Lung microvascular endothelial cell (primary cell): ENCODE measurements at regions not wholly inside any gene's neighbourhood (a gene's known extent, or its start where the extent isn't known, plus 50 kb on each side); places are given as distances from the start of the nearest gene placed in this dataset.
A peak's percentile ranks its signal among the peaks of the same experiment; 100 is the strongest.

ENCODE experiments used
- DNase-seq, 2 donors: peaks; one replicate each; pipeline versions ENCODE4 v3.0.0 to v3.0.0-alpha.2; 2010; ENCODE audit warnings: low read depth in 2 of 2

DNA sequence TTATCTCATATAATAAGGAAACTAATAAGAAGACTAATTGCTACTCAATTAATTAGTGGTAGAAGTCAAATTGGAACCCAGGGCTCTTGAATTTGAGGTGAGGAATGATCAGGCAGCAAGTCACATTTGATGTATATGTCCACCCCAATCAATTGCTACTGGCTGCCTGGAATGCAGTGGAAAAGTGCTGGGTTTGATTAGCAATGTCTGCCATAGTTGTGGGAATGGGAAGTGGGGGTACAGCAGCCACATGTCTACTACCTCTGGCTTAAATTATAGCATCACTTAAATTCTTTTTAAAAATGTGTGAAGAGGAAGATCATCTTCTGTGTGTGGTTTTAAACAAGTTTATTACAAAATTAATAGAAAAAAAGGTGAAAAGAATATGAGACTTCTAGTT, 50.8 kb upstream of the NAV2 start:
- no peak for DNase-seq

DNA sequence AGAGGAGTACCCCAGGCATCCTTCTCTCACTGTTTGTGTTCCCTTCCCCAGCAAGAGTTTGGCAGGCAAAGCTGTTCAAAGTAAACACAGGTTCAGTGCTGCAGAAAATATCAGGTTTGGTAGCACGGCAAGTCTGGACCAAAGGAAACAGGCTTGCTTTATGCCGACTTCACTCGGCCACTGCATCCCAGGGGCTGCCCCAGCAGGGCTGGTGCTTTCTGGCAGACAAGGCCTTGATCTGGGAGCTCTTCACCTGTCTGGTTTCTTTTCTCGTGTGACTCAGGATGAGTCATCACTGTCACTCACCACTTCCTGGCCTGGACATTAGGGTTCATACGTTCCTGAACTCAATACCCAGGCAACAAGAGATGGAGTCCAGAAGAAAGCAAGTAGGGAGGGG, 52.6 kb upstream of the NAV2 start:
- DNase-seq: peak; percentile 81 to 85

DNA sequence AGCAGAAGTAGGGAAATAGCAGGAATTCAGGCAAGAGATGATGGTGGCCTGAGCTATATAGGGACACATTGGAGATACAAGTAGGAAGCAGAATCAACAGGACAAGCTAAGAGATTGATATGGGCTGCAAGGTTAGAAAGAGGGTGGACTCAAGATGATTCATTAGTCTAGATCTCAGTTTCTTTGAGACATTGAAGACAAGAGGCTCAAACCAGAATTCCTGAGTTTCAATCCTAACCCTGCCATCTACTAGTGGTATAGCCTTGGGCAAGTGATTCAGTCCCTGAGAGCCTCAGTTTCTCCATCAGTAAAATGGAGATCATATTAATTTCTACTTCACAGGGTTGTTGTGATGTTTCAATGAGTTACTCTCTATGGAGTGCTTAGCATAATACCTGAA, 53.1 kb upstream of the NAV2 start:
- no peak for DNase-seq

DNA sequence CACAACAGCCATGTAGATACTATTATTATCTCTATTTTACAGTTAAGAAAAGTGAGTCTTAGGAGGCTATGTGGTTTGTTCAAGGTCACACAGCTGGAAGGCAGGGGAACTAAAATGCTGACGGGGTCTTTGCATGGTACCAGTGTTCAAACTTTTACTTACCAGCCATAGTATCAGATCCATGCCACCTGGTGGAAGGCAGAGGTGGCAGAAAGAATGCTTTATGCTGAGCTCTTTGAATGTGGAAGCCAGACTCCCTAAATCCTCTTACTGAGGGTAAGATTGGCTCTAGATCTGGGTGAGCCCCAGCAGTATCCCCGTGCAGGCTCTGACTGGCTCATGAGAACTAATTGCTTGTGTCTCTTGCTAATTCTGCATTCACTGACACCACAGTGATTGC, 54.3 kb upstream of the NAV2 start:
- peak in 1 of 2 donors; percentile 41 for DNase-seq

DNA sequence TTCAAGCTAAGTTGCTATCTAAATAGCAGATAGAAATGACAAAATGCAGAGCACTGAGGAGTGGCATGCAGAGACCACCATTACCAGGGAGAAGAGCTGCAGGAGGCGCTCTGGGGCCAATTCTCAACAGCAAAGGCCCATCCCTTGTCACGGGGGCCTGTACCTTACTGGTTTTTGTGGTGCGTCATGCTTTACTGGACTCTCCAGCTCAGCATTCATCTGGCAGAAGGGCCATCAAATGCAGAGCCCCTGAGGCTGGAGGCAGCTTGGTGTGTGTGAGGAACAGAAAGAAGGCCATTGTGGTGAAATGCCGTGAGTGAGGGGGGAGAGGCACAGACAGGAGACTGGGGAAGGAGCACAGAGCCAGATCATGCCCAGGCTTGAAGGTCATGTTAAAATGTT, 56.5 kb upstream of the NAV2 start:
- DNase-seq: no peak

DNA sequence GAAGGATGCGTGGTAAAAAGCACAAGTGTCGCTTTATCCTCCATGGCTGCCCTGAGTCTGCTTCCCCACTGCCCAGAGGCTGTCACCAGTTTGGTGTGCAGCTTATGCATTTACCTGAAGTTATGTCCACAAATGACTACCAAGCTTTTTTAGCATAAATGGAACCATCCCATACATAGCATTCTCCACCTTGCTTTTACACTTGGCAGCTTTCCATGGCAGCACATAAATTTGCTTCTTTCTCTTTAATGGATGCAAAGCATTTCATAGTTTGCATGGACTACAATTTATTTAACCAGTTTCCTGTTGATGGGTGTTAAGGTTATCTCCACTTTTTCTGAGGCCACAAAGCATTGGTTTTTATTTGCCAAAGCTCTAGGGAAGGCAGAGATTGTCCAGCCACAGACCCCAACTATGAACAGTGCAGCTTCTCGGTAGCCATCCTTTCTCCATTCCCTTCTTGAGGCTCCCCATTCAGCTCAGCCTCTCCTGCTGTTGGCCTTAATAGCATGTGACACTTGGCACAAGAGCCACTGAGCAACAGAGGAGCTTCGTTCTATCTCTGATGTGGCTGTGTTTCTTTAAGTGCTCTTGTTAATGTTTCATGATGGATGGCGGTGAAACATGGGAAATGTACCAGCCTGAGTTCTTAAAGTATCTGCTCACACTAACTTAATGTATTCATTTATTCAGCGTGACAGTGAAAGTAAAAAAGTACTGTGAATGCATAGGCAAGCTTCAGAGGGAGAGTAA, 59.8 kb upstream of the NAV2 start:
- no peak for DNase-seq

DNA sequence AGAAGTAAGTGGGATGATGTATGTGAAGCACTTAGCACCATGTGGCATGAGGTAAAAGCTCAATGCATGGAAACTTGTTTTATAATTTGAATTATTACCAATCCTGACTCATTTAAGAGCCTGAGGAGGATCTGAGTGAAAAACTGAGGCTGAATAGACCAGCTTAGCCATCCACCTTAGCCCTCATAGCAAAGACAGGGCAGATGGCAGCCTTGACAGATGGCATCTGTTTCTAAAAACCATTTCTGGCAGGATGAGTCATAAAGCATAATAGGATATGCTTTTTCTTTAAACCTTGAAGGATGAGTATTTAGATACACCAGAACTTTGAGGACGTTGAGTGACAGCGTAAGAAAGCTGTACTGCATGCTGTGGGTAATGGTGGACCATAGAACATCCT, 61.0 kb upstream of the NAV2 start:
- no peak for DNase-seq

DNA sequence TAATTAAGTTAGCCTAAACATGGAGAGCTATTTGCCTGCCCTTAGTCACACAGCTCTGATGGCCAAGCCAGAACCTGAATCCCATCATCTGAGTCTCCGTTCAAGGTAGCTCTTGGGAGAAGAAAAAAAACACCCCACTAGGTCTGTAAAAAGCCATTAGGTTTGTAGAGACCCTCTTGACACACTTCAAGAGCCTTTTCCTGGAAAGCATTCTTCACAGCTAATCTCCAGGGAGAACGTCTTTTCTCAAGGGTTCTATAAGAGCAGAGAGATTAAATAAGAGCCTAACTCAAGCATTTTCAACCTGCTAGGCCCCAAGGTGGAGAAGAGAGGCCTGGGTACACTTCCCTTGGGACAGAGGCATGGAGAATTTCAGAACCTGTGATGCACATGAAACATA, 61.6 kb upstream of the NAV2 start:
- no peak for DNase-seq

DNA sequence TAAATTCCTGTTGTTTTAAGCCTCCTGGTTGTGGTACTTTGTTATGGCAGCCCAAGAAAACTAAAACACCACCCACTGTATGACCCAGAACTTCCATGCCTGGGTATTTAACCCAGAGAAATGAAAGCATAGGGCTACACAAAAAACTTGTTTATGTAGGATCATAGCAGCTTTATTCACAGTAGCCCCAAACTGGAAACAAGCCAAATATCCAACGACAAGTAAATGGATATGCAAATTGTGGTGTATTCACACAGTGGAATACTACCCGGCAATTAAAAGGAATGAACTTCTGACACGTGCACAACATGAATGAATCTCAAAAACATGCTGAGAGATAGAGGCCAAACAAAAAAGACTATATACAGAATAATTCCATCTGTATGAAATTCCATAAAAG, 62.2 kb upstream of the NAV2 start:
- DNase-seq: peak in 1 of 2 donors; percentile 30

DNA sequence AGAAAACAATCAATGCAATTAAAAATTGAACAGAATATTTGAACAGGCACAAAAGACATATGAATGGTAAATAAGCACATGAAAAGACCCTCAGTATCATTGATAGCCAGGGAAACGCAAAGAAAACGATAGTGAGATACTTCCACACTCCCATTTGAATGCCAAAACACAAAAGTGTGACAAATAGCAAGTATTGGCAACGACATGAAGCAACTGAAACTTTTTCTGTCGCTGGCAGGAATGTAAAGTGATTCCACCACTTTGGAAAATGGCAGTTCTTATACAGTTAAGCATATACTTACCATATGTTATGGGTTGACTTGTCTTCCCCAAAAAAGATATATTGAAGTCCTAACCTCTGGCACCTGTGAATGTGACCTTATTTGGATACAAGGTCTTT, 62.9 kb upstream of the NAV2 start:
- no peak for DNase-seq

DNA sequence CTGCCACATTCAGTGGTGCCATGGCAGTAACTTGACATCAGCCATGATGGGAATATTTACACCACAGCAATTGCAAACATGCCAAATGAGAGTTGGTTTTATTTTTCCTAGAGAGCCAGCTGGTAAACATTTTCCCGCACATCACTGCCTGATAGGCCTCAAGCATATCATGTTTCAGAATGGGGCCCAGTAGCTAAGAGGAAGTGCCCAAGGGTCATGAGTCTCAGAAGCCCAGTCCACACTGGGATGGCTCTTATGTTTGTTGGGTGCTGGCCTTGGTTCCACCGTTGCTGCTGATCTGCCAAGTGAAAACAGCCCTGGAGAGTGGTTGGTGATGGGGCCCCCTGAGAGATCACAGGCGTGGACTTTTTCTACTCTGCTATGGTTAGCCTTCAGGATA, 64.3 kb upstream of the NAV2 start:
- no peak for DNase-seq

DNA sequence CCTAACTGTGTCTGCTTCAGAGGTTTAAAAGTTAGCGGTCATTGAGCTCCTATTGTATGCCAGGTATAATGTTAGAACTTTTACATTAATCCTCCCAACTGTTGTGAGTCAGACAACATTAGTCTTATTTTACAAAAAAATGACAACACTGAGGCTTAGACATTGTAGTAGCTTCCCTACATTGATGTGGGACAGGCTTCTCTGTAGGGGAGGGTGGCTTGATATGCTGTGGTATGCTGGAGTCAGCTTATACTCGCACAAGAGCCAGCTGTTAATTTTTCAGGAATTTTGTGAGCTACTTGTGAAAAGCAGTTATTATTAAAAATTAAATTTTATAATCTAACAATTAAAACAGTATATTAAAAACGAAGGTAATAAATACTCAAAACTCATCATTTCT, 64.8 kb upstream of the NAV2 start:
- DNase-seq: no peak

DNA sequence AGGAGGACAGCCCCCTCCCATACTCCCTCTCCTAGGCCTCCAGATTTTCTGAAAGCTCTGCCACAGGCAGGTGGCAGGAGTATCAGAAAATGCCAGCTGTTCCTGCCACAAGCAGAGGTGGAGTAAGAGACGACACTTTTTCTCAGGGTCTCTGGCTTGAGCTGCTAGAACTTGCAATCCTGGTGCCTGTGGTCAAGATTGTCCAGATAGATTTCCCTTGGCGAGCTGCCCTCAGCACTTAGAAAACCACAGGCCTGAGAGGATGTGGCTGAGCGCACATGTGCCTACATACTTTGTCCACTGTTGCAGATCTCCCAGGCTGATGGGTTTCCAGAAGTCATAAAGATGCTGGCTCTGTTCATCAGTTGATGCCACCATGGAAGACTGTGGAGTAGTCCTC, 65.7 kb upstream of the NAV2 start:
- peak in 1 of 2 donors; percentile 77 for DNase-seq

DNA sequence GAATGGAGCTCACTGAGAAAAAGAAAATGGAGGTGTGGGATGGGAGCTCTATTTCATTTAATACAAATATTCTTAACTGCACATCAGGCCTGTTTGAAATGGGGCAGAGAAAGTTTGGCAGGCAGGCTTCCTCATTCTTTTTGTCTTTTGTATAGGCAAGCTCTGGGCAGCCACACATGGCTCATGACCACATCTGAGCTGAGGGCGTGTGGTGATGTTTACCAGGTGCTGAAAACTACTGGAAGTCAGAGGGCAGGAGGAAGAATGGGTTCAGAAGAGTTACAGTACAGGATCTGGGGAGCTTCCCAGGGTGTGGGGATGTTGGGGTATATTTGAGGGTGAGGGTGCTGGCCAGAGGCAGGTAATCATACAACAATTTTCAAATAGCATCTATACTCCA, 66.3 kb upstream of the NAV2 start:
- no peak for DNase-seq

DNA sequence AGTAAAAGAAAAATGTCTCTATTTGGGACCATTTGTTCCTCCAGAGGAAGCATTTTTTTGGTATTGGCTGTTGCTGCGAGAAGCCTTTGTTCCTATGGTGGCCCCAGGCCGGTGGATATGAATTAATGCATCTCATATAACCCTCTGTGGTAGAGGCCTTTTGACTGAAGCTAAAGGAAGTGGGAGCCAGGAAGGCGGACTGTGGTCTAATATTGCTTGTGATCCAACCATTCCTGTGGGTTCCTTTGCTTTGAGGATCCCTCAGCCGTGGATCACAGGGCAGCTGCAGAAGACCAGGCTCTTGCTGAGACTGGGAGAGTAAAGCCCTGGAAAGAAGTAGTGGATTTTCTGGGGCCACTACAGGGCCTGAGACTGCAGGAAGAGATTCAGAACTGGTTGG, 68.3 kb upstream of the NAV2 start:
- DNase-seq: no peak

DNA sequence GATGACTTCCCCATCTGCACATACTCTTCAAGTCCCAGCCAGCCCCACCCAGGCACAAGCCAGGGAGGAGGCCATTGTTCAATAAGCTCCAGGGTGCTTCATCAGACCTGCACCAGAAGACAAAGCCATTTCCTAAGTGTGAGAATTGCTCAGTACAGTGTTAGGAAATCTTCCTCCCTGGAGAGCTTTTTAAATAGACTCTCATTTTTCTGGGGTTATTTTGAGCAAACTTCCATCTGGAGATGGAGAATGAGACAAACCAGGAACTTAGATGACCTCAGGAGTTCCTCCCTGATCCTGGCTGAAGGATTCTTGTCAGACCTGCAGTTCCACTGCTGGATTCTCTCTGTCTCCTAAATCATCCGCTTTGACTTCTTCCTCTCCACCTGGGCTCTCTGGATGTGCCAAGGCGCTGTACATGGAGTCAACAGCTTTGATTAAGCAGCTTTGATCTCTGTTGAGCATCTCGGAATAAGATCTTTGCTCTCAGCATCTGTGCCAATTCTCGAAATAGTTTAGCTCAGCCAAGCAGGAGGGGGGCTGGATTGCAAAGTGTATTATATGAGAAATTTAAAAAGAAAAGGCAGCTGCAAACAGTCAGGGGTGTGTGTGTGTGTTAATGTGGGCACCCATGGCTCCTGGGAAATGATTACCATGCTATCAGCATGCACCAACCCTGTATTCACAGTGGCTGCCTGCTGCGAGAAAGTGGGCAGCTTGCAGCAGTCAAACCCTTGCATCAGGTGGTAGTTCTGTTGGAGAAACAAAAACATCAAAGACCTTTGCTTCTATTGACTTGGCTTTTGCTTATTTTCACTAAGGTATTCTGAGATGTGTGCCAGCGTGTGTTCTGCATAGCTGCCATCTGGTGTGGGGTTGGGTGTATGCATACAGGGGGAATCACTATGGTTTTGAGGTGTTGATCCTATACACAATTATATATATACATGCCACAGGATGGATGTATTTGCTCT, 70.2 kb upstream of the NAV2 start:
- DNase-seq: no peak

DNA sequence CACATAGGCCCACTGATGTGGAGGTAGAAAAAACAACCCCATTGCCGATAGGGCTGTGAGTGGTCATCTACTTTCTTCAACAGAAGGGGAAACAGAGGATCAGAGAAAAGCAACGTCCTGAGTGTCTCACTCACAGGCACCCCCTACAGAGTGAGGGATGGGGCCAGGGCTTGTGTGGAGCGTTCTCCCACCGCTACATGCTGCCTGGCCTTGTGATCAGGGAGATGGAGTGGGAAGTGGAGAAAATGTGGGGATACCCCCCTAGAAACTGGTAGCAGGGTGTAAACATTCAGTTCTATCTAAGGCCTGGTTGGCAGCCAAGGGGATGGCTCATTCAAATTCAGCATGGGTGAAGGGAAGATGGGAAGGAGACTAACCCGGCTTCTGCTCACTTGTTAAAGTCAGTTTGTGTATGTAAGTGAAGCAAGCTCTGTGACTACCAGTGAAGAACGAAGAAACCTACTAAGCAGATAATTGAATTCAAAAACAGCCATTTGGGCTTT, 73.0 kb upstream of the NAV2 start:
- no peak for DNase-seq

DNA sequence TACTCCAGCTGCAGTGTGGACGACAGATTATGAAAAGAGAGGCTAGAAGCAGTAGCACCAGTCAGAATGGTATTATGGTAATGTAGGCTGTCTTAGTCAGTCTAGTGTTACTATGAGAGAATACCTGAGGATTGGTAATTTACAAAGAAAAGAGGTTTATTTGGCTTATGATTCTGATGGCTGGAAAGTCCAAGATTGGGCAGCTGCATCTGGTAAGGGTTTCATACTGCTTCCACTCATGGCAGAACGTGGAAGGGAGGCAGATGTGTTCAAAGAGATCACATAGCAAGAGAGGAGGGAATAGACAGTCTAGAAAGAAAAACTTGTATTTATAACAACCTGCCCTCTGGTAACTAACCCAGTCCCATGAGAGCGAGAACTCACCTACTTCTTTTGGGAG, 77.3 kb upstream of the NAV2 start:
- no peak for DNase-seq

DNA sequence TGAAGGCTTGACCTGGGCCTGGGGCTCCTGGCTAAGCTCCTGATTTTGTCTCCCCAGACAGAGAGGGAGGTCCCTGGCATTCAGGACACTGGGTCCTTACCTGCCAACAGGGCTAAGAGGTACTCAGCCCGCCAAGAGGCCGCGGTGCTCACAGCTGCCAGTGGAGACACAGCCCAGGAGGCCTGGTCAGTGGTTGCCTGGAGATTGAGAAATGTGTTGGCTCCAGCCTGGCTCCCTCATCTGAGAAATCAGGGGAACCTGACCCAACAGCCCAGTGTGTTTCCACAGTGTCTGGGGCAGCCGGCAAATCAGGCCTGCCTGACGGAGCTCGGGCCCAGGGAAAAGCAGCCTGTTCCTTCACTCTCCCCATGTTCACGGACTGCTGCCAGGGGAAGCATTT, 79.4 kb upstream of the NAV2 start:
- DNase-seq: no peak

DNA sequence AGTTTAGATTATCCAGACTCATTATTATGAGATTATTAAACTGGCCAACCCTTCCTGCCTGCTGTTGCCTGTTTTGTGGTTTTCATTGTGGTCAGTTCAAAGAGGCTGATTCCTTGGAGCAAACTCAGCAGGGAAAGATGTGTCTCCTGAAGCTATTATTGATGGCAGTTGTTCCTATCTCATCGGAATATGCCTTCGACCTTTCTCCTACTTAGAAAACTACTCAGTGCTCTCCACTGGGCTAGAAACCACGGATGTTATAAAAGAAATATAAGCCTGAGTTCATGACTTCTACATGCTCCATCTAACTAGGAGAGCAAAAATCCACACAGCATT, 80.2 kb upstream of the NAV2 start:
- DNase-seq: peak in 1 of 2 donors; percentile 46

DNA sequence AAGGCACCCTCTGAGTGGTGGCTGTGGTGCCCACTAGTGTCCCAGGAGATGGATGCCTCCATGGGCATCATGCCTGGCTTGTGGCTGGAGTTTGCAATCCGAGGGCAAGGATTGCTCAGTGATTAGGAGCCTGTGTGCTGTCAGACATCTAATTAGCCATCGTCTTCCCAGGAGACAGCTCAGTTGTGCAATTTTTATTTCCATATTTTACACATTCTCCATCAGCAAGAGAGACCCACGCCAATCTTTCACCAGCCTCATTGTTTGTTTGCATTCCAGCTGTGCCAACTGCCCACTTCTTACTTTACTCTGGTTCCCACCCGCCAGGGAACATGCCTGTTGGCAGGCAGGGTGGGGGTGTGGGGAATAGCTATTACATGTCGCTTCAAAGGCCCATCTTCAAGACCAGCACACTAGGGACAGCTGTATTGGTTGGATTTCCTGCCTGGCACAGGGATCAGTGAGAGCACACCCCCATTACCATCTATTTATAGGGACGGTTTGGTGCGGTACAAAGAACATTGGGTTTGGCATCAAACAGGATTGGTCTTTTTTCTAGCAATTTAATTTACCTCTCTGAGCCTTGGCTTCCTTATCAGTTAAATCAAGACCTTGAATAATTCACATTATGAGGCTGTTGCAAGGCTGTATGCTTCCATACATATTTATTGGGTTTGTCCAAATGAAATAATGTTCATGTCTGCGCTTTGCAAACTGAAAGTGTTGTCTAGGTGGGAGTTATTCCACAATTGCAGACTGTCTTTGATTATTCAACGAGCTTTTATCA, 80.7 kb upstream of the NAV2 start:
- no peak for DNase-seq

DNA sequence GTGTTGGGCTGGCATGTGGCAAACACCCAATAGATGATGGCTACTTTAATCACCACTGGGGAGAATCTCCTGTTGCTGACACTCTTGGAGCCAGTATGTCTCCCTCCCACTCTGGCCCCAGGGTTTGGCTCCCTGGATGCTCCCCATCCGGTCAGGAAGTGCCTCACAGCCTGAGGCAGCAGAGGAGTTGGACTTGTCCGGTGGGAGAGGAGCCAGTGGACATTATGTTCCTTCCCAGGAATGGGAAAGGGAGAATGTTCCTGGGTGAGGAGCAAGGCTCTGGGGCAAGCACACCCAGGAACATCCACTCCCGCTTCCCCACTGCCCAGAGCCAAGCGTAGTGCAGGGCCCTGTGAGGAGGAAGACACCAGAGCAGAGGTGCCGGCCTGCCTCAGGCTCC, 84.6 kb upstream of the NAV2 start:
- peak; percentile 59 to 90 for DNase-seq
